ENCODE measurements at regions not wholly inside any gene's neighbourhood (a gene's known extent, or its start where the extent isn't known, plus 50 kb on each side); places are given as distances from the start of the nearest gene placed in this dataset.
"Not testable (repeated sequence)": the region's sequence is repeated elsewhere in the genome, so short reads cannot be mapped to it uniquely, and the experiment has no call there.

DNA sequence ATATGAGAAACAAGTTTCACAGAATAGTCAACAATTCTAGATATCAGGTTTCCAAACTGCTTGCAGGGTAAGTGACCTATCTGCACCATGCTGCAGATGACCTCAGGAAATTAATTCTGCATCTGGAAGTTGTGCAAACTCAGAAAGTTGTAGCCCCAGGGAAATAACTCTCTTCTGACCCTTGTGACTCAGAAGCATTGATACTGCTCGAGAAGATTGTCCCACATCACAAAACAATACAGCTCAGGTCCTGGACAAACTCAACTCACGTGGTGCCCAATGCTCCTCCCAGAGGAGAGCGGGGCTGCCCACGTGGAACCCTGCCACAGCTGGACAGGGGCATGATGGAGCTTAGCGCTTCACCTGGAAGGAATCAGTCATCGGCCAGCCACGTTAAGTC, 221.9 kb upstream of the LRRC61 start:
- H3K4me3 Mint-ChIP-seq; H3K27ac Mint-ChIP-seq; H3K9me3 Mint-ChIP-seq; H3K27me3 Mint-ChIP-seq (ENCODE audit: low read depth); DNase-seq; H3K36me3 Mint-ChIP-seq (ENCODE audit: low read depth); H3K4me1 Mint-ChIP-seq (ENCODE audit: low read depth); CTCF ChIA-PET; intact Hi-C loops (cut with micrococcal nuclease): not testable (repeated sequence)

DNA sequence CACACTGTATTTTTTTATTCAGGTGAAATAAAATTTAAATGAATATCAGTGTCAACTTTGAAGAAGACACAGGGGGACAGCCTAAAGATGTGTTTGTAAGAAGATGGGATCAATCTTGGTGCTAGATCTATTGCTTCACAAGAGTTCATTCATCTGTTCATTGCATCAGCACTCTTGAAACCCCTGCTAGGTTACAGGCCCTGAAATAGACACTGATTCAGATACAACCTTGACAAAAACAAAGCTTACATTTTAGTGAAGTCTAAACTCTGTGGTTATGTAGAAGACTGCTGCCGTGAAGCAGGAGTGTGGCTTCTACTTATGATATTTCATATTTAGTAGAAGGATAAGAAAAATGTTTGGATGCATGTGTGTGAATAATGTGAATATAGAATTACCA, 215.9 kb upstream of the LRRC61 start:
- H3K27ac Mint-ChIP-seq; CTCF ChIA-PET; DNase-seq; H3K4me1 Mint-ChIP-seq (ENCODE audit: low read depth); H3K4me3 Mint-ChIP-seq; H3K36me3 Mint-ChIP-seq (ENCODE audit: low read depth); intact Hi-C loops (cut with micrococcal nuclease); H3K9me3 Mint-ChIP-seq; H3K27me3 Mint-ChIP-seq (ENCODE audit: low read depth): not testable (repeated sequence)

DNA sequence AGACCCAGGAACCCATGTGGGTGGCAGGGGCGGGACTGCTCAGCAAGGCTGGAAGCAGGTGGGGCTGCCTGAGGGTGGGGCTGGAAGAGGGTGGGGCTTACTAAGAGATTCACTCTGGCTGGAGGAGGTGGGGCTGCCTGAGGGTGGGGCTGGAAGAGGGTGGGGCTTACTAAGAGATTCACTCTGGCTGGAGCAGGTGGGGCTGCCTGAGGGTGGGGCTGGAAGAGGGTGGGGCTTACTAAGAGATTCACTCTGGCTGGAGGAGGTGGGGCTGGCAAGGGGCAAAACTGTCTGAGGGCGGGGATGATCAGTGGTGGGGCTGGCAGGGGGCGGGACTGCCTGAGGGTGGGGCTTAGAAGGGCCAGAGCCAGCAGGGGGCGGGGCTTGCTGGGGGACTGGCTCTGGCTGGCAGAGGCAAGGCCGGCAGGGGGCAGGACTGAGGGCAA, 212.8 kb upstream of the LRRC61 start:
- DNase-seq: peak; percentile 25
- CTCF ChIA-PET: not testable (repeated sequence)

DNA sequence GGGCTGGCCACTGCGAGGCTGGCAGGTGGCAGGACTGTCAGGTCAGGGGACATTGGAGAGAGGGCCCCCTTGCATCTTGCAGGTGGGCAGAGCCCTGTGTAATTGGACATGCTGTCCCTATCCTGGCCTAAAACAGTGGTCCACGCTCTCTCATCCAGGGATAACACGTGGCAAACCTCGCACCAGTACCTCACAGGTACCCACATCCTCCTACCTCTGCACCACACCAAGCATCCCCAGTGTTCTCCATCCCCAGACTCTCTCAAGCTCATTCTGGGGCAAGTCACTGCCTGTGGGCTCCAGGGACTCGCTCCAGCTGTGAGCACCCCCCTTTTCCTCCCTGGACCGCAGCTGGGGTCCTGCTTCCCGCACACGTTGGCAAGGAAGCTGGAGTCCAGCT, 212.3 kb upstream of the LRRC61 start:
- DNase-seq; intact Hi-C loops (cut with micrococcal nuclease); CTCF ChIA-PET; H3K4me3 Mint-ChIP-seq; H3K36me3 Mint-ChIP-seq (ENCODE audit: low read depth); H3K9me3 Mint-ChIP-seq; H3K27ac Mint-ChIP-seq; H3K4me1 Mint-ChIP-seq (ENCODE audit: low read depth): not testable (repeated sequence)
- H3K27me3 Mint-ChIP-seq (ENCODE audit: low read depth): peaks cover 11% of the 10 kb centered on the region

More for the DNA sequence above, 212.8 kb upstream of the LRRC61 start:
- H3K9me3 Mint-ChIP-seq; intact Hi-C loops (cut with micrococcal nuclease); H3K4me1 Mint-ChIP-seq (ENCODE audit: low read depth); H3K36me3 Mint-ChIP-seq (ENCODE audit: low read depth); H3K4me3 Mint-ChIP-seq; H3K27me3 Mint-ChIP-seq (ENCODE audit: low read depth); H3K27ac Mint-ChIP-seq: not testable (repeated sequence)

- peaks cover 11% of the 10 kb centered on the region for H3K27me3 Mint-ChIP-seq (ENCODE audit: low read depth)
- H3K4me1 Mint-ChIP-seq (ENCODE audit: low read depth); H3K4me3 Mint-ChIP-seq; H3K27ac Mint-ChIP-seq; DNase-seq; CTCF ChIA-PET; H3K36me3 Mint-ChIP-seq (ENCODE audit: low read depth); H3K9me3 Mint-ChIP-seq; intact Hi-C loops (cut with micrococcal nuclease): not testable (repeated sequence)
These were observed 211.6 kb upstream of the LRRC61 start for GRCh38 chr7:150111373-150112139.

DNA sequence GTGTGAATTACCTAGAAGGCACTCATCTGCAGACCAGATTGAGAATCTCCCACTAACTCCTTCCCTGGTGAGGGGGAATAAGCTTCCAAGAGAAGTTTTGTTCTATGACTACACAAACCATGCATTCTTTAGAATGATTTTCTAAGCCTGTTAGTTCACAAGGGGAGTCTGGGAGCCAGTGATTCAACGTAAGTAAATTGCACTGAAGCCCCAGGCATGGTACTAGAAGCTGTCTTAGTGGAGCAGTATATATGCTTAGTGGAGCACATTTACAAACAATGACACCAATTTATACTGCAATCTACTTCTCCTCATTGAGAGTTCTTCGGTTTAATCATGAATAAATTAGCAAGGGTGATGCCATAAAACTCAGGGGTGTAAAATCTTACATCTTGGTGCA, 209.9 kb upstream of the LRRC61 start:
- CTCF ChIA-PET; intact Hi-C loops (cut with micrococcal nuclease); DNase-seq; H3K36me3 Mint-ChIP-seq (ENCODE audit: low read depth); H3K4me1 Mint-ChIP-seq (ENCODE audit: low read depth); H3K27ac Mint-ChIP-seq; H3K9me3 Mint-ChIP-seq; H3K4me3 Mint-ChIP-seq: not testable (repeated sequence)
- peaks cover 11% of the 10 kb centered on the region for H3K27me3 Mint-ChIP-seq (ENCODE audit: low read depth)

DNA sequence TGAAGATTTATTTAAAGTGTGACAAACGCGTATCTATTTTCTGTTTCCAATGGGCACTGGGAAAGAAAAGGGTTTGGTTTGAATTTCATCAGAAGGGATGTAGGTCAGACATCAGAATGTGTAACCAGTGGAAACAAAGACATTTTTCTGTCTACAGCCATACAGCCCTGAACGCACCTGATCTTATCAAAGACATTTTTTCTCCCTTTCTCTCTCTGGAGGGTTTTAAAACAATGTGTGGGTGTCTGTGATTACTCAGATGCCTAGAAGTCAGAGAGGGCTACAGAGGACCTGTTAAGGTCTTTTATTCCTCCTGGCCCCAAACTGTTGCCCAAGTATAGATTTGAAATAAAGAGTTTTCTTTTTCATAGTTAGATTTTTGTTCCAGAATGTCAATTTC, 208.6 kb upstream of the LRRC61 start:
- CTCF ChIA-PET, H3K27ac Mint-ChIP-seq, H3K4me3 Mint-ChIP-seq: not testable (repeated sequence)

DNA sequence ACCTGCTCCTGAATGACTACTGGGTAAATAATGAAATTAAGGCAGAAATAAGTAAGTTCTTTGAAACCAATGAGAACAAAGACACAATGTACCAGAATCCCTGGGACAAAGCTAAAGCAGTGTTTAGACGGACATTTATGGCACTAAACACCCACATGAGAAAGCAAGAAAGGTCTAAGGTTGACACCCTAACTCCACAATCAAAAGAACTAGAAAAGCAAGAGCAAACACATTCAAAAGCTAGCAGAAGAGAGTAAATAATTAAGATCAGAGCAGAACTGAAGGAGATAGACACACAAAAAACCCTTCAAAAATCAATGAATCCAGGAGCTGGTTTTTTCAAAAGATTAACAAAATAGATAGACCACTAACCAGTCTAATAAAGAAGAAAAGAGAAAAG, 203.2 kb upstream of the LRRC61 start:
- H3K9me3 Mint-ChIP-seq; H3K27ac Mint-ChIP-seq; CTCF ChIA-PET; DNase-seq; intact Hi-C loops (cut with micrococcal nuclease); H3K4me3 Mint-ChIP-seq; H3K4me1 Mint-ChIP-seq (ENCODE audit: low read depth); H3K27me3 Mint-ChIP-seq (ENCODE audit: low read depth); H3K36me3 Mint-ChIP-seq (ENCODE audit: low read depth): not testable (repeated sequence)

More for the DNA sequence above, 208.6 kb upstream of the LRRC61 start:
- H3K9me3 Mint-ChIP-seq; DNase-seq; intact Hi-C loops (cut with micrococcal nuclease); H3K4me1 Mint-ChIP-seq (ENCODE audit: low read depth); H3K36me3 Mint-ChIP-seq (ENCODE audit: low read depth): not testable (repeated sequence)
- peaks cover 11% of the 10 kb centered on the region for H3K27me3 Mint-ChIP-seq (ENCODE audit: low read depth)

DNA sequence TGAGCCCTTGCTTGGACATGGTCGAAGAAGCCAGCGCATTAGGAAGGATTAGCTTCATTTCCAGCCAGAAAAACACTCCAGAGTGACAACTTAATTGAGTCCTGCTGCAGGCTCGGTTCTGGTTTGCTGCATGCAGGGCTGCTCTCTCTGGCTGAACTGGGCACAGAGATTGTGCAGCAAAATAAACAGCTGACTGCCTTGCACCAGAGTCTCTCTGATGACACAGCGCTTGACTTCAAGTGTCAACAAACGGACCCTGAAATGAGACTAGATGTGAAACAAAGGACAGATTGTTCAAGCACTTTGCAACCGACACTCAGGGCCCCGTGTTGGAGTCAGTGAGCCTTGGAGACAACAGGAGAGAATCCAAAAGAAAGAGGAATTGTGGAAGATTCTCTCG, 197.3 kb upstream of the LRRC61 start:
- intact Hi-C loops (cut with micrococcal nuclease); H3K27me3 Mint-ChIP-seq (ENCODE audit: low read depth); H3K27ac Mint-ChIP-seq; H3K9me3 Mint-ChIP-seq; H3K4me1 Mint-ChIP-seq (ENCODE audit: low read depth); H3K4me3 Mint-ChIP-seq; DNase-seq; CTCF ChIA-PET; H3K36me3 Mint-ChIP-seq (ENCODE audit: low read depth): not testable (repeated sequence)

DNA sequence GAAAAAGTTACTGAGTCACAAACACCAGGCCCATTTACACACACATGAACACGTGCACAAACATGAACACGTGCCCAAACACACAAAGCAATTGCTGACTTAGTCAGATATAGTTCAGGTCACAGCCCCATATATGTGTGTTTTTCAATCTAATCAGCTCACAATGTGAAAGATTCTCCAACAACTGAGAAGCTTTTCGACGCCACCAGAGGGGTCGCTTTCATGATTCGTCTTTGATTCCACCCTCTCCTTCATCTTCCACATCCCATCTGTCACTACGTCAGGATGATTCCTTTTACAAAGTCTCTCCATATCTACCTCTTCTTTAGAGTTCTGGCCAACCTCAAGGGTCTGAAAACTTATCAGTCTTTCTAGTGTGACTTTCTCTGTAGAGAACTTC, 188.7 kb upstream of the LRRC61 start:
- H3K36me3 Mint-ChIP-seq (ENCODE audit: low read depth); H3K4me1 Mint-ChIP-seq (ENCODE audit: low read depth); H3K4me3 Mint-ChIP-seq; H3K27ac Mint-ChIP-seq; DNase-seq; H3K9me3 Mint-ChIP-seq; H3K27me3 Mint-ChIP-seq (ENCODE audit: low read depth); intact Hi-C loops (cut with micrococcal nuclease): not testable (repeated sequence)
- CTCF ChIA-PET: interaction anchor here (0.6 kb wide), 1 partner anchor 474 kb away, joined by 3 read pairs; no protein-coding TSS in a partner anchor

- CTCF ChIA-PET; intact Hi-C loops (cut with micrococcal nuclease); H3K27ac Mint-ChIP-seq; H3K36me3 Mint-ChIP-seq (ENCODE audit: low read depth); H3K9me3 Mint-ChIP-seq; DNase-seq; H3K4me1 Mint-ChIP-seq (ENCODE audit: low read depth); H3K27me3 Mint-ChIP-seq (ENCODE audit: low read depth); H3K4me3 Mint-ChIP-seq: not testable (repeated sequence)
These were observed 187.4 kb upstream of the LRRC61 start for GRCh38 chr7:150135620-150136190.

GRCh38 chr7:150139840-150140239, 183.3 kb upstream of the LRRC61 start:
- H3K27me3 Mint-ChIP-seq (ENCODE audit: low read depth); H3K4me3 Mint-ChIP-seq; H3K36me3 Mint-ChIP-seq (ENCODE audit: low read depth); DNase-seq; intact Hi-C loops (cut with micrococcal nuclease); CTCF ChIA-PET; H3K9me3 Mint-ChIP-seq; H3K27ac Mint-ChIP-seq; H3K4me1 Mint-ChIP-seq (ENCODE audit: low read depth): not testable (repeated sequence)

DNA sequence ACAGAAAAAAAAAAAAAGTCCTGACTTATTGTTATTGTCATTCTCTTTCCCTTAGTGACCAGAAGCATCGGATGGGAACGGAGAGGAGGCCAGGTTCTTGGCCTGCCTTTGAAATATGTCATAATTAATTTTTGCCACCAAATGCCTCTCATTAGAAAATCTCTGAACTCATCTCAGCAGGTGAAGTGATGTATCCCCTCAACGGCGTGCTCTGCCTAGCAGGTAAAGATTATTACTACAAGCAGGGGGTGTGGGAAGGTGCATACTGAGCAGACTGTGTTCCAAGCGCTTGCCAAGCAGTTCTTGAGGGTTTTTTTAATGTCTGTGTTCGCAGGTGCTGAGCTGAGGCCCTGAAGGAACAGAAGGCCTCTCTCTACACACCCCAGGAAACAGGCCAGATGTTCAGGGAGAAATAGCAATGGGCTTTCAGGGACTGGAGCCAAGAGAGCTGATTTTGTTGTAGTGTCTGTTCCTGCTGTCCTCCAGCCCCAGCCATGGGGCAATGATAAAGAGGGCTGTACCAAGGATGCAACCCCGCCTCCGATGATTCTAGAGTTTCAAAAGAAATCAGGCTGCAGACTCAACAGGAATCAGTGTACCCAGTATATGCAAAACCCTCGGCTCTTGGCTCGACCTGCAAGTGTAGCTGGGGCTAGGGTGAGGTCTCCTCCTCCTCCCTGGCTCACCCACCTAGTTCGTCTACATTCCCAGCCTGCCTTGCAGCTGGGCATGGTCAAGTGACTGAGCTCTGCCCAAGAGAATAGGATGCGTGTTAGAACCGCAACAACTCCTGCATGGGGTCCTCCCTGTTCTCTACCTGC, 181.4 kb upstream of the LRRC61 start:
- H3K9me3 Mint-ChIP-seq; H3K4me3 Mint-ChIP-seq; H3K36me3 Mint-ChIP-seq (ENCODE audit: low read depth); DNase-seq; H3K27me3 Mint-ChIP-seq (ENCODE audit: low read depth); H3K4me1 Mint-ChIP-seq (ENCODE audit: low read depth); intact Hi-C loops (cut with micrococcal nuclease); H3K27ac Mint-ChIP-seq: not testable (repeated sequence)
- CTCF ChIA-PET: interaction anchor here (0.7 kb wide), 1 partner anchor 381 kb away, joined by 3 read pairs; no protein-coding TSS in a partner anchor

Measured in activated naive CD4-positive, alpha-beta T cell treated with anti-CD3 and anti-CD28 coated beads for 36 hours (primary cell).